ENCODE measurements at regions not wholly inside any gene's neighbourhood (a gene's known extent, or its start where the extent isn't known, plus 50 kb on each side); places are given as distances from the start of the nearest gene placed in this dataset.
"Not testable (repeated sequence)": the region's sequence is repeated elsewhere in the genome, so short reads cannot be mapped to it uniquely, and the experiment has no call there.

GRCh38 chr2:103169861-103170260 lies 408.0 kb downstream of the TMEM182 start:
- no peak for DNase-seq (ENCODE audit: low spot score)

GRCh38 chr2:103172821-103173220 lies 411.0 kb downstream of the TMEM182 start:
- DNase-seq (ENCODE audit: low spot score) = no peak

GRCh38 chr2:103174711-103175110 lies 412.9 kb downstream of the TMEM182 start:
- DNase-seq (ENCODE audit: low spot score) = no peak

GRCh38 chr2:103176294-103176915 lies 414.6 kb downstream of the TMEM182 start:
- peak; percentile 70 for DNase-seq (ENCODE audit: low spot score)

GRCh38 chr2:103179798-103180197 lies 418.0 kb downstream of the TMEM182 start:
- no peak for DNase-seq (ENCODE audit: low spot score)

GRCh38 chr2:103183061-103183460 lies 421.2 kb downstream of the TMEM182 start:
- DNase-seq (ENCODE audit: low spot score) = no peak

- no peak for DNase-seq (ENCODE audit: low spot score)
These were observed 435.0 kb downstream of the TMEM182 start for GRCh38 chr2:103196802-103197201.

- DNase-seq (ENCODE audit: low spot score) = not testable (repeated sequence)
These were observed 438.9 kb downstream of the TMEM182 start for GRCh38 chr2:103200774-103201173.

GRCh38 chr2:103208916-103209315 lies 447.1 kb downstream of the TMEM182 start:
- no peak for DNase-seq (ENCODE audit: low spot score)

- DNase-seq (ENCODE audit: low spot score) = no peak
These were observed 451.3 kb downstream of the TMEM182 start for GRCh38 chr2:103213028-103213542.

- DNase-seq (ENCODE audit: low spot score) = no peak
These were observed 456.7 kb downstream of the TMEM182 start for GRCh38 chr2:103218516-103218915.

- DNase-seq (ENCODE audit: low spot score) = no peak
These were observed 457.6 kb downstream of the TMEM182 start for GRCh38 chr2:103219398-103219797.

GRCh38 chr2:103222969-103223368 lies 461.1 kb downstream of the TMEM182 start:
- DNase-seq (ENCODE audit: low spot score) = no peak

GRCh38 chr2:103230796-103231195 lies 469.0 kb downstream of the TMEM182 start:
- no peak for DNase-seq (ENCODE audit: low spot score)

GRCh38 chr2:103232865-103233264 lies 471.0 kb downstream of the TMEM182 start:
- DNase-seq (ENCODE audit: low spot score) = no peak

GRCh38 chr2:103233691-103234090 lies 471.9 kb downstream of the TMEM182 start:
- DNase-seq (ENCODE audit: low spot score) = no peak

- DNase-seq (ENCODE audit: low spot score) = no peak
These were observed 473.5 kb downstream of the TMEM182 start for GRCh38 chr2:103235283-103235682.

- DNase-seq (ENCODE audit: low spot score) = no peak
These were observed 487.6 kb downstream of the TMEM182 start for GRCh38 chr2:103249462-103249861.

GRCh38 chr2:103252781-103253180 lies 490.9 kb downstream of the TMEM182 start:
- DNase-seq (ENCODE audit: low spot score) = no peak

GRCh38 chr2:103254611-103255010 lies 492.8 kb downstream of the TMEM182 start:
- DNase-seq (ENCODE audit: low spot score) = no peak

GRCh38 chr2:103264058-103264768 lies 502.4 kb downstream of the TMEM182 start:
- no peak for DNase-seq (ENCODE audit: low spot score)

- DNase-seq (ENCODE audit: low spot score) = no peak
These were observed 503.7 kb downstream of the TMEM182 start for GRCh38 chr2:103265521-103265920.

- DNase-seq (ENCODE audit: low spot score) = no peak
These were observed 507.1 kb downstream of the TMEM182 start for GRCh38 chr2:103268841-103269498.
